ENCODE measurements at regions not wholly inside any gene's neighbourhood (a gene's known extent, or its start where the extent isn't known, plus 50 kb on each side); places are given as distances from the start of the nearest gene placed in this dataset.

DNA sequence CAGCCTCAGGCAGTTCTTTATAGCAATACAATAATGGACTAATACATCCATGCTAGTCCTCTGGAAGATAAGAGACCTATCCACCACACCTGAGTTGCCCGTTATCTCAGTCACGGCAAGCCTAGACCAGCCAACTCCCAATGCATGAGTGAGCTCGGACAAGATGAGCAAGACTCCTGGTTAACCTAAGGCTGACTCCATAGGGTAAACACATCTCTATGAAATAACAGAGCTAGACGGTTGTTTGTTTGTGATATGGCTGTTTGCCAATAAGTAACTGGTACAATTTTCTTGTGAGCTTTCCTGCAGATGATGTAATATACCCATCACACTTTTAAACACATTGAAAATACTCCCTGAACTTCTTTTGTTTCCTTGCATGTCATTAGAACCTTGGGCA lies 70.6 kb upstream of the PHACTR1 start:
- TF ChIP-seq, protein P1, sequence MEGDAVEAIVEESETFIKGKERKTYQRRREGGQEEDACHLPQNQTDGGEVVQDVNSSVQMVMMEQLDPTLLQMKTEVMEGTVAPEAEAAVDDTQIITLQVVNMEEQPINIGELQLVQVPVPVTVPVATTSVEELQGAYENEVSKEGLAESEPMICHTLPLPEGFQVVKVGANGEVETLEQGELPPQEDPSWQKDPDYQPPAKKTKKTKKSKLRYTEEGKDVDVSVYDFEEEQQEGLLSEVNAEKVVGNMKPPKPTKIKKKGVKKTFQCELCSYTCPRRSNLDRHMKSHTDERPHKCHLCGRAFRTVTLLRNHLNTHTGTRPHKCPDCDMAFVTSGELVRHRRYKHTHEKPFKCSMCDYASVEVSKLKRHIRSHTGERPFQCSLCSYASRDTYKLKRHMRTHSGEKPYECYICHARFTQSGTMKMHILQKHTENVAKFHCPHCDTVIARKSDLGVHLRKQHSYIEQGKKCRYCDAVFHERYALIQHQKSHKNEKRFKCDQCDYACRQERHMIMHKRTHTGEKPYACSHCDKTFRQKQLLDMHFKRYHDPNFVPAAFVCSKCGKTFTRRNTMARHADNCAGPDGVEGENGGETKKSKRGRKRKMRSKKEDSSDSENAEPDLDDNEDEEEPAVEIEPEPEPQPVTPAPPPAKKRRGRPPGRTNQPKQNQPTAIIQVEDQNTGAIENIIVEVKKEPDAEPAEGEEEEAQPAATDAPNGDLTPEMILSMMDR (conservative IDR thresholded peaks at IDR 0.05 in 1 of 2, IDR thresholded peaks at IDR 0.05 in 1 of 2; ENCODE audit: low read depth in 1 of 2, low read length in 2 of 2): no peak
- TF ChIP-seq EZH2 (IDR thresholded peaks at IDR 0.05; ENCODE audit: low read length, missing control alignments): no peak

All from fibroblast of lung (primary cell).